Endothelial cell of umbilical vein (primary cell): ENCODE measurements at regions not wholly inside any gene's neighbourhood (a gene's known extent, or its start where the extent isn't known, plus 50 kb on each side); places are given as distances from the start of the nearest gene placed in this dataset.

Experiments
- BruUV-seq: library from RNA; stranded (reverse); fragments of 400-500 nt; replicated peaks from 2 replicates; lab custom pipeline; 2021; lab: Mats Ljungman, UMichigan
- CTCF ChIA-PET: fragments of 300-600, 350-600 bp; sonication (Branson Sonifier 250); formaldehyde crosslinking; loops from one replicate; lab custom pipeline; 2021; ENCODE audit warnings: antibody characterized with exemption, inconsistent platforms; lab: Charles Lee
- POLR2A ChIA-PET: fragments of 300-600, 350-600 bp; sonication (Branson Sonifier 250); formaldehyde crosslinking; loops from one replicate; lab custom pipeline; 2021; ENCODE audit warnings: antibody characterized with exemption, inconsistent platforms; lab: Charles Lee
- DNase-seq: peaks from one replicate; pipeline ENCODE4 v3.0.0-alpha.2; 2011; ENCODE audit warnings: low read depth, low spot score
- FAIRE-seq: peaks from 2 replicates; lab custom pipeline; 2011; peaks lifted over from hg19 to GRCh38; lab: Jason Lieb, UNC
- H2AFZ ChIP-seq: 2 replicates; pipeline ENCODE4 v1.6.0; 2012; ENCODE audit warnings: low read depth, low read length, control low read depth, inconsistent platforms
- H3K27ac ChIP-seq: 2 replicates; pipeline ENCODE4 v1.5.1; 2011; ENCODE audit warnings: low read depth, mild to moderate bottlenecking, control low read depth, low read length, moderate library complexity; ENCODE audit not compliant: insufficient read depth
- H3K27me3 ChIP-seq, 2 experiments: 2 replicates each; pipeline versions ENCODE4 v1.6.0 to v1.6.1; 2011; ENCODE audit warnings: low read length in 2 of 2, mixed read lengths in 1 of 2; ENCODE audit not compliant: control insufficient read depth in 2 of 2, insufficient read depth in 2 of 2
- H3K36me3 ChIP-seq, 2 experiments: 2 replicates in 1 of 2; 3 replicates in 1 of 2; pipeline ENCODE4 v1.5.1; 2011; ENCODE audit warnings: low read length in 2 of 2, mild to moderate bottlenecking in 1 of 2, moderate library complexity in 1 of 2; ENCODE audit not compliant: control insufficient read depth in 2 of 2, insufficient read depth in 2 of 2; ENCODE audit errors: extremely low read depth in 1 of 2
- H3K4me1 ChIP-seq: 3 replicates; pipeline ENCODE4 v1.5.1; 2011; ENCODE audit warnings: mild to moderate bottlenecking, low read length; ENCODE audit not compliant: control insufficient read depth, insufficient read depth; ENCODE audit errors: extremely low read depth
- H3K4me2 ChIP-seq: 2 replicates; pipeline ENCODE4 v1.6.1; 2011; ENCODE audit warnings: low read length, control low read depth, mixed read lengths; ENCODE audit not compliant: insufficient read depth
- H3K4me3 ChIP-seq, 3 experiments: fragments of 200-600 bp in 1 of 3; sonication (generic), shearing (Covaris generic) in 1 of 3; replicated peaks in 1 of 3; 2 replicates each; pipeline ENCODE4 v1.5.1; 2011 to 2016; ENCODE audit warnings: control low read depth in 3 of 3, low read length in 3 of 3, mild to moderate bottlenecking in 2 of 3, inconsistent platforms in 1 of 3, low read depth in 1 of 3, moderate library complexity in 1 of 3; ENCODE audit not compliant: insufficient read depth in 1 of 3
- H3K79me2 ChIP-seq: 2 replicates; pipeline ENCODE4 v1.6.0; 2012; ENCODE audit warnings: low read length, inconsistent platforms; ENCODE audit not compliant: control insufficient read depth, insufficient read depth
- H3K9ac ChIP-seq: replicated peaks from 2 replicates; pipeline ENCODE3; 2011; ENCODE audit warnings: low read length, control low read depth; ENCODE audit not compliant: insufficient read depth; ENCODE audit errors: extremely low read depth
- H3K9me1 ChIP-seq: replicated peaks from 3 replicates; pipeline ENCODE4 v1.6.0; 2011; ENCODE audit warnings: mild to moderate bottlenecking, low read length; ENCODE audit not compliant: control insufficient read depth, insufficient read depth; ENCODE audit errors: extremely low read depth
- H3K9me3 ChIP-seq: replicated peaks from 2 replicates; pipeline ENCODE4 v1.5.1; 2012; ENCODE audit warnings: low read length, inconsistent platforms; ENCODE audit not compliant: control insufficient read depth, insufficient read depth
- H4K20me1 ChIP-seq: replicated peaks from 2 replicates; pipeline ENCODE3; 2011; ENCODE audit warnings: mild to moderate bottlenecking, low read length; ENCODE audit not compliant: control insufficient read depth, insufficient read depth; ENCODE audit errors: extremely low read depth
- CTCF ChIP-seq, 2 donors: IDR thresholded peaks; 1 replicate in 1 of 2; 2 replicates in 1 of 2; pipeline ENCODE4 v1.5.1; 2011; ENCODE audit warnings: low read length in 2 of 2, mild to moderate bottlenecking in 2 of 2, moderate library complexity in 2 of 2, control low read depth in 1 of 2, inconsistent platforms in 1 of 2, low read depth in 1 of 2; ENCODE audit not compliant: insufficient read depth in 1 of 2; ENCODE audit errors: extremely low read depth in 1 of 2
- EZH2 ChIP-seq: IDR thresholded peaks from 2 replicates; pipeline ENCODE4 v1.6.1; 2012; ENCODE audit warnings: borderline replicate concordance, low read depth, mild to moderate bottlenecking, moderate library complexity, low read length, inconsistent platforms; ENCODE audit not compliant: severe bottlenecking
- FOS ChIP-seq: IDR thresholded peaks from 2 replicates; pipeline ENCODE4 v1.6.1; 2011; ENCODE audit warnings: mild to moderate bottlenecking, low read length, moderate library complexity, borderline replicate concordance; ENCODE audit not compliant: insufficient read depth
- GATA2 ChIP-seq: IDR thresholded peaks from 2 replicates; pipeline ENCODE4 v1.7.0; 2011; ENCODE audit warnings: low read depth, mild to moderate bottlenecking, moderate library complexity, mixed read lengths, low read length; ENCODE audit not compliant: insufficient read length, insufficient read depth
- JUN ChIP-seq: IDR thresholded peaks from 2 replicates; pipeline ENCODE4 v1.6.1; 2011; ENCODE audit warnings: borderline replicate concordance, low read depth; ENCODE audit not compliant: insufficient read length, insufficient read depth
- MAX ChIP-seq: IDR thresholded peaks from 2 replicates; pipeline ENCODE4 v1.6.1; 2011; ENCODE audit not compliant: insufficient read depth, insufficient read length
- MYC ChIP-seq: IDR thresholded peaks from one replicate; pipeline ENCODE4 v1.6.1; 2011; ENCODE audit warnings: mild to moderate bottlenecking, low read depth, low read length
- POLR2A ChIP-seq: IDR thresholded peaks from 2 replicates; pipeline ENCODE4 v1.6.1; 2012; ENCODE audit warnings: low read depth, mild to moderate bottlenecking, control low read depth, low read length
- POLR2AphosphoS5 ChIP-seq: IDR thresholded peaks from 2 replicates; pipeline ENCODE4 v1.6.1; 2012; ENCODE audit warnings: low read depth, mild to moderate bottlenecking, control low read depth, low read length, moderate library complexity; ENCODE audit not compliant: insufficient read depth
- dilution Hi-C: fragments of 300-500 bp; cut with MboI; formaldehyde crosslinking; loops from one replicate; pipeline ENCODE4 v1.15.0; 2019; ENCODE audit warnings: low sequenced_read_pairs; ENCODE audit not compliant: extremely low pct_ligation_motif_present
- intact Hi-C: fragments of 100-400 bp; cut with micrococcal nuclease; formaldehyde crosslinking; loops from one replicate; pipeline ENCODE4 v1.10.0; 2022

GRCh38 chr1:113253187-113253586 is 137.1 kb upstream of the MAGI3 start:
- no peak overlapping the region for H2AFZ ChIP-seq
- TF ChIP-seq POLR2A (no peak), POLR2AphosphoS5 (no peak)

GRCh38 chr1:113253590-113253989 is 136.7 kb upstream of the MAGI3 start:
- intact Hi-C loops = no loop called here

More at GRCh38 chr1:113253187-113253586, 137.1 kb upstream of the MAGI3 start:
- Histone ChIP-seq H3K4me3 (no peak overlapping the region), H3K9me3 (no peaks in the 10 kb centered on the region), H3K36me3 (no peaks in the 10 kb centered on the region), H3K9me1 (no peaks in the 10 kb centered on the region), H3K79me2 (no peaks in the 10 kb centered on the region), H3K27ac (no peak overlapping the region), H3K4me2 (no peak overlapping the region), H3K4me1 (no peaks in the 10 kb centered on the region), H3K27me3 (peaks cover 9 to 11% of the 10 kb centered on the region in 2 experiments), H3K9ac (no peak overlapping the region), H4K20me1 (no peaks in the 10 kb centered on the region)
- intact Hi-C loops (no loop called here), dilution Hi-C loops (no loop called here)
- POLR2A ChIA-PET = no interaction called here
- DNase-seq (no peak), FAIRE-seq (no peak)
- BruUV-seq = no TSS peak
- CTCF ChIA-PET = no interaction called here

More at GRCh38 chr1:113253590-113253989, 136.7 kb upstream of the MAGI3 start:
- no peak overlapping the region for H2AFZ ChIP-seq
- H3K27me3 ChIP-seq = peaks cover 12 to 15% of the 10 kb centered on the region in 2 experiments
- no peaks in the 10 kb centered on the region for H3K9me3 ChIP-seq
- no peaks in the 10 kb centered on the region for H3K79me2 ChIP-seq
- H3K4me1 ChIP-seq = no peaks in the 10 kb centered on the region
- CTCF ChIA-PET = no interaction called here
- dilution Hi-C loops = no loop called here
- BruUV-seq = no TSS peak
- TF ChIP-seq MYC (no peak), POLR2A (no peak), POLR2AphosphoS5 (no peak), JUN (no peak), GATA2 (no peak), CTCF (IDR thresholded peaks at IDR 0.05; ENCODE audit: extremely low read depth in 1 of 2, insufficient read depth in 1 of 2, low read depth in 1 of 2, low read length in 2 of 2) (no peak), EZH2 (no peak), MAX (no peak), FOS (no peak)
- DNase-seq (no peak), FAIRE-seq (no peak)
- H3K9ac ChIP-seq = no peak overlapping the region
- no peak overlapping the region for H3K27ac ChIP-seq
- H3K36me3 ChIP-seq = no peaks in the 10 kb centered on the region
- no peaks in the 10 kb centered on the region for H4K20me1 ChIP-seq
- no peak overlapping the region for H3K4me3 ChIP-seq
- no peaks in the 10 kb centered on the region for H3K9me1 ChIP-seq
- POLR2A ChIA-PET = no interaction called here
- H3K4me2 ChIP-seq = no peak overlapping the region
